Activated naive CD8-positive, alpha-beta T cell treated with anti-CD3 and anti-CD28 coated beads, Interleukin-2, amount 10 ng/mL, durations not matched to agents 7 days and 5 days (primary cell): ENCODE measurements at regions not wholly inside any gene's neighbourhood (a gene's known extent, or its start where the extent isn't known, plus 50 kb on each side); places are given as distances from the start of the nearest gene placed in this dataset.

Source experiments
- ATAC-seq: fragments of 150-1000 bp; cut with Tn5 transposase; one replicate; pipeline ENCODE4 v1.10.0; 2021; ENCODE audit warnings: low read depth, moderate library complexity
- POLR2A ChIA-PET: fragments of 350-600 bp; sonication (Branson Sonifier 250); formaldehyde crosslinking; loops from one replicate; lab custom pipeline; 2021; ENCODE audit warnings: antibody characterized with exemption; lab: Charles Lee
- DNase-seq: peaks from one replicate; pipeline ENCODE4 v3.0.0; 2021
- H3K27ac Mint-ChIP-seq: one replicate; pipeline ENCODE4 v1.8.0; 2022; ENCODE audit warnings: mild to moderate bottlenecking, mixed read lengths
- H3K27me3 Mint-ChIP-seq: one replicate; pipeline ENCODE4 v1.8.0; 2022; ENCODE audit warnings: mild to moderate bottlenecking, moderate library complexity, mixed read lengths
- H3K36me3 Mint-ChIP-seq: one replicate; pipeline ENCODE4 v1.8.0; 2021; ENCODE audit warnings: mild to moderate bottlenecking, mixed read lengths
- H3K4me1 Mint-ChIP-seq: one replicate; pipeline ENCODE4 v1.8.0; 2021; ENCODE audit warnings: mixed read lengths
- H3K4me3 Mint-ChIP-seq: one replicate; pipeline ENCODE4 v1.8.0; 2022; ENCODE audit warnings: mild to moderate bottlenecking, moderate library complexity, mixed read lengths
- H3K9me3 Mint-ChIP-seq: one replicate; pipeline ENCODE4 v1.8.0; 2021; ENCODE audit warnings: mixed read lengths

GRCh38 chr1:195373856-195374255 is 1234.4 kb downstream of the KCNT2 start:
- DNase-seq (no peak), ATAC-seq (no peak)
- H3K4me1 Mint-ChIP-seq = no peaks in the 10 kb centered on the region
- H3K27me3 Mint-ChIP-seq = no peaks in the 10 kb centered on the region
- H3K9me3 Mint-ChIP-seq = no peaks in the 10 kb centered on the region
- H3K36me3 Mint-ChIP-seq = no peaks in the 10 kb centered on the region
- H3K27ac Mint-ChIP-seq = no peak overlapping the region
- no peak overlapping the region for H3K4me3 Mint-ChIP-seq
- POLR2A ChIA-PET = no interaction called here

DNA sequence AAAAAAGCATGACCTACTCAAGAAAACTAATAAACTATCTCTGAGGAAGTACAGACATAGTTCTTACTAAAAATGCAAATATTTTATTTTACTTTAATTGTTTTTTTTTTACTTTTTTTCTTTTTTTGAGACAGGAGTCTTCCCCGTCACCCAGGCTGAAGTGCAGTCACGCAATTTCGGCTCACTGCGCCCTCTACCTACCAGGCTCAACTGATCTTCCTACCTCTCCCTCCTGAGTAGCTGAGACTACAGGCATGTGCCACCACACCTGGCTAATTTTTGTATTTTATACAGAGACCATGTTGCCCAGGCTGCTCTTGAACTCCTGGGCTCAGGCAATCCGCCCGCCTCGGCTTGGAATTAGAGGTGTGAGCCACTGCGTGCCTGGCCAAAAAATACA is 1263.1 kb downstream of the KCNT2 start:
- ATAC-seq = no peak
- H3K4me3 Mint-ChIP-seq = no peak overlapping the region
- POLR2A ChIA-PET = no interaction called here

GRCh38 chr1:195337646-195338045 is 1270.6 kb downstream of the KCNT2 start:
- POLR2A ChIA-PET = no interaction called here
- DNase-seq (no peak), ATAC-seq (no peak)
- Mint-ChIP-seq H3K9me3 (peaks cover 2% of the 10 kb centered on the region), H3K27ac (no peak overlapping the region), H3K4me1 (no peaks in the 10 kb centered on the region), H3K4me3 (no peak overlapping the region), H3K36me3 (no peaks in the 10 kb centered on the region), H3K27me3 (no peaks in the 10 kb centered on the region)

More for the DNA sequence above, 1263.1 kb downstream of the KCNT2 start:
- no peaks in the 10 kb centered on the region for H3K36me3 Mint-ChIP-seq
- H3K27me3 Mint-ChIP-seq = no peaks in the 10 kb centered on the region
- H3K9me3 Mint-ChIP-seq = peaks cover 1% of the 10 kb centered on the region
- no peak overlapping the region for H3K27ac Mint-ChIP-seq
- DNase-seq = no peak
- H3K4me1 Mint-ChIP-seq = no peaks in the 10 kb centered on the region

GRCh38 chr1:195336812-195337211 is 1271.4 kb downstream of the KCNT2 start:
- Mint-ChIP-seq H3K4me1 (no peaks in the 10 kb centered on the region), H3K36me3 (no peaks in the 10 kb centered on the region), H3K27me3 (no peaks in the 10 kb centered on the region), H3K4me3 (no peak overlapping the region), H3K27ac (no peak overlapping the region), H3K9me3 (peaks cover 2% of the 10 kb centered on the region)
- DNase-seq (no peak), ATAC-seq (no peak)
- POLR2A ChIA-PET = no interaction called here

DNA sequence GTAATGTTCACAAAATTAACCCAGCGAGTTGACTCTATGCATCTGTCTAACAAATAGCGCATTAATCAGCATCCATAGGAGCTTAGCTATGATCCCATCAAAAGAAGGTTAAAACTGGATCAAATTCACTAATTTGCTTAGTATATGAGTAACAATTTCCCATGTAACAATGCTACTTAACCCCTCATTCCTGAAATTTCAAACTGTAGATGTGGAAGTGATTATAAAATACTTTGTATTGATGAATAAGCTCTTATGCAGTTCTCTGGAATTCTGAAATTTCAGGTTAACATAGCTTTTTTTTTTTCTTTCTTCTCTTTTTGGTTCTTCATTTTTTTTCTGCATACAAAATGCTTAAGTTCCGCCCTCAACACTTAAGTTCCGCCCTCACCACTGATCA is 1272.7 kb downstream of the KCNT2 start:
- no peak overlapping the region for H3K27ac Mint-ChIP-seq
- H3K4me3 Mint-ChIP-seq = no peak overlapping the region
- no peak for ATAC-seq
- no peaks in the 10 kb centered on the region for H3K36me3 Mint-ChIP-seq
- POLR2A ChIA-PET = no interaction called here
- no peaks in the 10 kb centered on the region for H3K4me1 Mint-ChIP-seq
- no peaks in the 10 kb centered on the region for H3K27me3 Mint-ChIP-seq
- no peak for DNase-seq
- peaks cover 2% of the 10 kb centered on the region for H3K9me3 Mint-ChIP-seq

DNA sequence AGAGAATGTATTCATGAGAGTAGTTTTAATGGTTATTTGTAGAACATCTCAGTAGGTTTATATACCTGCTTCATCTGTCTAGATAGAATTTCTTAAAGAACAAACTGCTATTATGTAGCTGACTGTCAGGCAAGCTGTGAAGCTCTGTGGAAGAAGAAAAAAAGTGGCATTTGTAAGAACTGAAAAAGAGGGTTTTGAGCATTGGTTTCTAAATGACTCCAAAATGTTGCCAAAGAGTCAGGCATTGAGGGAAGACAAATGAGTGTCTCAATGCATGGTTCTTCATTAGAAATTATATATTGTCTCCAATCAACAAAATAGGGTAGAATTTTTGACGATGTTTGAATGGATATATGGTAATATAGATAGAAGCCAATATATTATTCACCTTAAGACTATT is 1276.1 kb downstream of the KCNT2 start:
- Mint-ChIP-seq H3K4me1 (no peaks in the 10 kb centered on the region), H3K27ac (no peak overlapping the region), H3K9me3 (peaks cover 2% of the 10 kb centered on the region), H3K27me3 (no peaks in the 10 kb centered on the region), H3K4me3 (no peak overlapping the region), H3K36me3 (no peaks in the 10 kb centered on the region)
- ATAC-seq = no peak
- no peak for DNase-seq
- POLR2A ChIA-PET = no interaction called here

GRCh38 chr1:195328681-195329080 is 1279.6 kb downstream of the KCNT2 start:
- H3K36me3 Mint-ChIP-seq = no peaks in the 10 kb centered on the region
- ATAC-seq = no peak
- POLR2A ChIA-PET = no interaction called here

GRCh38 chr1:195328102-195328501 is 1280.1 kb downstream of the KCNT2 start:
- Mint-ChIP-seq H3K9me3 (no peaks in the 10 kb centered on the region), H3K27me3 (no peaks in the 10 kb centered on the region), H3K27ac (no peak overlapping the region), H3K36me3 (no peaks in the 10 kb centered on the region), H3K4me3 (no peak overlapping the region), H3K4me1 (no peaks in the 10 kb centered on the region)
- ATAC-seq (no peak), DNase-seq (no peak)
- POLR2A ChIA-PET = no interaction called here

More at GRCh38 chr1:195328681-195329080, 1279.6 kb downstream of the KCNT2 start:
- Mint-ChIP-seq H3K9me3 (no peaks in the 10 kb centered on the region), H3K27me3 (no peaks in the 10 kb centered on the region), H3K27ac (no peak overlapping the region), H3K4me1 (no peaks in the 10 kb centered on the region), H3K4me3 (no peak overlapping the region)
- no peak for DNase-seq

- DNase-seq (no peak), ATAC-seq (no peak)
- POLR2A ChIA-PET = no interaction called here
Measured at GRCh38 chr1:195327361-195327760, 1280.9 kb downstream of the KCNT2 start.

GRCh38 chr1:195326325-195326724 is 1281.9 kb downstream of the KCNT2 start:
- H3K27me3 Mint-ChIP-seq = no peaks in the 10 kb centered on the region
- no peaks in the 10 kb centered on the region for H3K4me1 Mint-ChIP-seq
- no peak overlapping the region for H3K4me3 Mint-ChIP-seq
- ATAC-seq (no peak), DNase-seq (no peak)
- POLR2A ChIA-PET = no interaction called here
- no peaks in the 10 kb centered on the region for H3K9me3 Mint-ChIP-seq
- H3K27ac Mint-ChIP-seq = no peak overlapping the region
- no peaks in the 10 kb centered on the region for H3K36me3 Mint-ChIP-seq

More at GRCh38 chr1:195327361-195327760, 1280.9 kb downstream of the KCNT2 start:
- no peaks in the 10 kb centered on the region for H3K27me3 Mint-ChIP-seq
- H3K9me3 Mint-ChIP-seq = no peaks in the 10 kb centered on the region
- H3K27ac Mint-ChIP-seq = no peak overlapping the region
- H3K4me3 Mint-ChIP-seq = no peak overlapping the region
- no peaks in the 10 kb centered on the region for H3K4me1 Mint-ChIP-seq
- H3K36me3 Mint-ChIP-seq = no peaks in the 10 kb centered on the region

- no peaks in the 10 kb centered on the region for H3K4me1 Mint-ChIP-seq
- H3K4me3 Mint-ChIP-seq = no peak overlapping the region
- POLR2A ChIA-PET = no interaction called here
- H3K27me3 Mint-ChIP-seq = no peaks in the 10 kb centered on the region
- DNase-seq (no peak), ATAC-seq (no peak)
- H3K36me3 Mint-ChIP-seq = no peaks in the 10 kb centered on the region
- no peaks in the 10 kb centered on the region for H3K9me3 Mint-ChIP-seq
- H3K27ac Mint-ChIP-seq = no peak overlapping the region
Measured at GRCh38 chr1:195325181-195325580, 1283.1 kb downstream of the KCNT2 start.

DNA sequence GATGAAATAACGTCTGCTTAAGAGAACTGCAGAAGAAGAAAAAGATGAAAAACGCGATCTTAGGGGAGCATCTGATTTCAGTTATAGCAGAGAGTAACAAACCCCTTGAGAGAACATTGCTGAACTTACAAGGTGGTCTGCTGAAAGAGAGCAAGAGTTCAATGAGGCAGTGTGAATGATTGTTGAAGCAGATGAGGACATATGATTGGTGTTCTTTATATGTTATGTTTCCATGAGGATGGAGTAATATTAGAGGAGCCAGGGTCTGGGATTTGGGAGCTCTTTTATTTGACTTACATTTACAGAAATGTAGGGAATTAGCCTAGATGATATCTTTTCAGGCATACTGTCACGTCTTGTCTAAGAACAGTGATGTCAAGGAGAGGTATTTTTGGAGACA is 1302.0 kb downstream of the KCNT2 start:
- no peak overlapping the region for H3K27ac Mint-ChIP-seq
- H3K4me3 Mint-ChIP-seq = no peak overlapping the region
- no peaks in the 10 kb centered on the region for H3K4me1 Mint-ChIP-seq

DNA sequence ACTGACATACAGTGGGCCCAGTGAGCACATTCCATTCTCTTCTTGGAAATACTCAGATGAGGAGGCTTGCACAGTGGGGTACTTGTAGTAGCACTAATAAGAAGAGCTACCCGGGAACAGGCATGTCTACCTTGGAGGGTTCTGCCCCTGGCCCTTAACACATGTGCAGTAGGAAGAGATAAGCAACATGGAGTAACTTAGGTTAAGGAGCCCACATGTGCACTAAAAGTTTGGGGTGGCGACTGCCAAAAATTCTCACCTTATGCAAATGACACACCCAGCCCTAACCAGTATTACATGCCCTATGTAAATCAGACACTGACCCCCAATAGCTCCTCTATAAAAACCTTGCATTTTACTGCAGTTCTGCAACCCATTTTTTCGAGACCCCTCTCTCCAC is 1313.3 kb downstream of the KCNT2 start:
- POLR2A ChIA-PET = no interaction called here
- H3K4me3 Mint-ChIP-seq = no peak overlapping the region
- H3K9me3 Mint-ChIP-seq = no peaks in the 10 kb centered on the region
- ATAC-seq = no peak
- H3K36me3 Mint-ChIP-seq = no peaks in the 10 kb centered on the region
- H3K4me1 Mint-ChIP-seq = no peaks in the 10 kb centered on the region
- H3K27ac Mint-ChIP-seq = no peak overlapping the region
- no peak for DNase-seq
- H3K27me3 Mint-ChIP-seq = no peaks in the 10 kb centered on the region

More for the DNA sequence above, 1302.0 kb downstream of the KCNT2 start:
- Mint-ChIP-seq H3K9me3 (no peaks in the 10 kb centered on the region), H3K36me3 (no peaks in the 10 kb centered on the region), H3K27me3 (no peaks in the 10 kb centered on the region)
- POLR2A ChIA-PET = no interaction called here
- ATAC-seq = no peak
- DNase-seq = no peak

DNA sequence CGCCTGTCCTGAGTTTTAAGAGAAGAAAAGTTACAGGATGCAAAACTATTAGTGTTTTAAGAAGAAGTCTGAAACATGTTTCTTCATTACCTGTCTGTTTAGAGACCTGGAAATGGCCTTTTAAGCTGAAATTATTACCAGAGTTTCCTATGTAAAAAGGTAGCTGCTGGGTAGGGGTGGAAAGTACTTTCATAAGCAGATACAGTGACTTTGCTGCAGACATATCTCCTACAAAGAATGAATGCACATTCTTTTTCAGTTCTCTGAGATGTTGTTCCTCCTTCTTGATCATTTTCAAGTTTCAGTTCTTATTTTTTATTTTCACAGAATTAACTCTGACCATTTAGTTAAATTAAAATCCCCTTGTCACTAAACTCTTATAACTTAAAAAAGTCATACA is 1329.6 kb downstream of the KCNT2 start:
- ATAC-seq = no peak
- H3K9me3 Mint-ChIP-seq = peaks cover 1% of the 10 kb centered on the region

GRCh38 chr1:195275710-195276109 is 1332.5 kb downstream of the KCNT2 start:
- no peaks in the 10 kb centered on the region for H3K9me3 Mint-ChIP-seq
- H3K36me3 Mint-ChIP-seq = no peaks in the 10 kb centered on the region
- POLR2A ChIA-PET = no interaction called here
- H3K4me3 Mint-ChIP-seq = no peak overlapping the region
- no peaks in the 10 kb centered on the region for H3K27me3 Mint-ChIP-seq
- ATAC-seq = no peak
- H3K4me1 Mint-ChIP-seq = no peaks in the 10 kb centered on the region
- DNase-seq = no peak
- no peak overlapping the region for H3K27ac Mint-ChIP-seq

More for the DNA sequence above, 1329.6 kb downstream of the KCNT2 start:
- H3K27ac Mint-ChIP-seq = no peak overlapping the region
- H3K4me1 Mint-ChIP-seq = no peaks in the 10 kb centered on the region
- H3K4me3 Mint-ChIP-seq = no peak overlapping the region
- no peak for DNase-seq
- H3K36me3 Mint-ChIP-seq = no peaks in the 10 kb centered on the region
- H3K27me3 Mint-ChIP-seq = no peaks in the 10 kb centered on the region
- POLR2A ChIA-PET = no interaction called here
